Lung (tissue), 11 donors: ENCODE measurements at regions not wholly inside any gene's neighbourhood (a gene's known extent, or its start where the extent isn't known, plus 50 kb on each side); places are given as distances from the start of the nearest gene placed in this dataset.

Source experiments
- ATAC-seq: fragments of 200-7000 bp; cut with Tn5 transposase; one replicate; pipeline ENCODE4 v1.9.1; 2020; ENCODE audit warnings: moderate number of reproducible peaks; ENCODE audit not compliant: insufficient read depth, low FRiP score
- DNase-seq, 3 donors: peaks; one replicate each; pipeline ENCODE4 v3.0.0-alpha.2; 2013 to 2017
- H3K27ac ChIP-seq, 2 donors: one replicate each; pipeline ENCODE4 v1.5.1; 2013; ENCODE audit warnings: mild to moderate bottlenecking in 2 of 2, moderate library complexity in 2 of 2, control low read depth in 1 of 2, inconsistent platforms in 1 of 2, low read depth in 1 of 2, low read length in 1 of 2
- H3K27me3 ChIP-seq, 3 donors: one replicate each; pipeline ENCODE4 v1.5.1; 2013; ENCODE audit warnings: low read length in 2 of 3; ENCODE audit not compliant: control insufficient read depth in 3 of 3, insufficient read depth in 3 of 3
- H3K36me3 ChIP-seq, 4 donors: one replicate each; pipeline ENCODE4 v1.5.1; 2013; ENCODE audit warnings: low read length in 4 of 4, mild to moderate bottlenecking in 1 of 4, moderate library complexity in 1 of 4; ENCODE audit not compliant: control insufficient read depth in 4 of 4, insufficient read depth in 4 of 4
- H3K4me1 ChIP-seq, 5 donors: one replicate each; pipeline ENCODE4 v1.5.1; 2013; ENCODE audit warnings: low read length in 5 of 5, mild to moderate bottlenecking in 2 of 5, moderate library complexity in 1 of 5; ENCODE audit not compliant: control insufficient read depth in 5 of 5, insufficient read depth in 5 of 5
- H3K4me3 ChIP-seq: one replicate; pipeline ENCODE4 v1.5.1; 2013; ENCODE audit warnings: mild to moderate bottlenecking, control low read depth, moderate library complexity
- H3K9ac ChIP-seq, 2 donors: one replicate each; pipeline ENCODE4 v1.5.1; 2013; ENCODE audit warnings: low read length in 2 of 2, control low read depth in 1 of 2; ENCODE audit not compliant: insufficient read depth in 1 of 2
- H3K9me3 ChIP-seq, 4 donors: one replicate each; pipeline ENCODE4 v1.5.1; 2013; ENCODE audit warnings: low read length in 3 of 4, mild to moderate bottlenecking in 1 of 4, moderate library complexity in 1 of 4; ENCODE audit not compliant: control insufficient read depth in 4 of 4, insufficient read depth in 3 of 4
- WGBS, 2 donors: extraction: QIAGEN DNeasy Blood & Tissue Kit; methylation state at CpG; one replicate each; pipeline ENCODE4 v1.1.7; 2013; 5-methylcytosine and 5-hydroxymethylcytosine counted together
- TF ChIP-seq, protein P1 (sequence below): IDR thresholded peaks from 2 replicates; pipeline ENCODE4 v1.5.1; 2012; ENCODE audit warnings: mild to moderate bottlenecking; ENCODE audit errors: control extremely low read depth, extremely low read depth
- donor health status: control.
- donor health status: control.
- donor health status: Bipolar disorder and iron deficiency.
- donor health status: healthy.
- donor health status: DM: yes; HTN: yes; CAD: no.

DNA sequence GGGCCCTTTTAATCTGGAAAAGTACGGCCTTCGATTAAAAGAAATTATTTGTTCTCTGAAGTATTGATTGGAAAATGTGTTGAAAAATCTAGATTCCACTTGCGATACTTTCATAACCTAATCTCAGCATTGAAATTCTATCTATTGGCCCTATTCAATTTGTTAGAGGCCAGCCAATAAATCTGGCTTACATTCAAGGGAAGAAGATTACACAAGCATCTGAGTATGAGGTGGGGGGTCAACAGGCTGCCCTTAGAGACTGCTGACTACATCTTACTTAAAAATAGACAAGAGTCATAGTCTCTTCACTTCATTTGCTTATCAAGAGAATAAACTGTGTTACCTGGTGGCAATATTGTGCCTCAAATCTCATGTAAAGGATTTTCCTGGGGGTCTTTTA is 248.0 kb upstream of the KCNIP4 start:
- Histone ChIP-seq H3K27ac (no peak overlapping the region), H3K4me1 (no peaks in the 10 kb centered on the region), H3K4me3 (no peak overlapping the region), H3K9ac (no peak overlapping the region), H3K27me3 (no peaks in the 10 kb centered on the region), H3K36me3 (no peaks in the 10 kb centered on the region), H3K9me3 (peaks cover 0 to 3% (median 0%) of the 10 kb centered on the region in 4 donors)
- no peak for DNase-seq
- WGBS, 2 donors: 90 to 91% methylated on average over 3 of the region's 3 CpGs
- TF ChIP-seq, protein P1, sequence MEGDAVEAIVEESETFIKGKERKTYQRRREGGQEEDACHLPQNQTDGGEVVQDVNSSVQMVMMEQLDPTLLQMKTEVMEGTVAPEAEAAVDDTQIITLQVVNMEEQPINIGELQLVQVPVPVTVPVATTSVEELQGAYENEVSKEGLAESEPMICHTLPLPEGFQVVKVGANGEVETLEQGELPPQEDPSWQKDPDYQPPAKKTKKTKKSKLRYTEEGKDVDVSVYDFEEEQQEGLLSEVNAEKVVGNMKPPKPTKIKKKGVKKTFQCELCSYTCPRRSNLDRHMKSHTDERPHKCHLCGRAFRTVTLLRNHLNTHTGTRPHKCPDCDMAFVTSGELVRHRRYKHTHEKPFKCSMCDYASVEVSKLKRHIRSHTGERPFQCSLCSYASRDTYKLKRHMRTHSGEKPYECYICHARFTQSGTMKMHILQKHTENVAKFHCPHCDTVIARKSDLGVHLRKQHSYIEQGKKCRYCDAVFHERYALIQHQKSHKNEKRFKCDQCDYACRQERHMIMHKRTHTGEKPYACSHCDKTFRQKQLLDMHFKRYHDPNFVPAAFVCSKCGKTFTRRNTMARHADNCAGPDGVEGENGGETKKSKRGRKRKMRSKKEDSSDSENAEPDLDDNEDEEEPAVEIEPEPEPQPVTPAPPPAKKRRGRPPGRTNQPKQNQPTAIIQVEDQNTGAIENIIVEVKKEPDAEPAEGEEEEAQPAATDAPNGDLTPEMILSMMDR: no peak
- no peak for ATAC-seq

DNA sequence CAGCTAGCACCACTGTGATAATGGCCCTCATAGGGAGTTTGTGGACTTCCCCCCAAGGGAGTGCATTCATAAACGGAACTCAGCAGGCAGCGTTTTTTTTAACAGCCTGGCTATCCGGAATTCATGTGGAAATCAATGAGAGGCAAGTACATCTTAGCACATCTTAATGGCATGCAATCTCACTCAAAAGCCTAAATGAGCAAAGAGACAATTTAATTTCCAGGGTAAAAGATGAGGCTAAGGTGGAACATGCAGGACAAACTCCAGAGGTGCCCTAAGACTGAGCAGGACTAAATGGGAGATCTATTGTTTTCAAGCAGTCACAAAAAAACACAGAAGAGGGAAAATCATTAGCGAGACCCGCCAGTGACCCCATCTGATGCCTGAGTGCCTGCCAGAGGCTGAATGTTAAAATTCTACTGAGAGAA is 243.5 kb upstream of the KCNIP4 start:
- TF ChIP-seq, protein P1: no peak
- Histone ChIP-seq H3K9ac (no peak overlapping the region), H3K27ac (no peak overlapping the region), H3K27me3 (no peaks in the 10 kb centered on the region), H3K4me3 (no peak overlapping the region), H3K4me1 (no peaks in the 10 kb centered on the region), H3K36me3 (no peaks in the 10 kb centered on the region), H3K9me3 (peaks cover 0 to 3% (median 0%) of the 10 kb centered on the region in 4 donors)
- ATAC-seq: no peak
- 13% methylated on average over 5 of the region's 5 CpGs for WGBS, 2 donors
- no peak for DNase-seq

GRCh38 chr4:22191565-22191964 is 243.0 kb upstream of the KCNIP4 start:
- TF ChIP-seq, protein P1: no peak
- Histone ChIP-seq H3K9ac (no peak overlapping the region), H3K36me3 (no peaks in the 10 kb centered on the region), H3K4me1 (no peaks in the 10 kb centered on the region), H3K27me3 (no peaks in the 10 kb centered on the region), H3K27ac (no peak overlapping the region), H3K4me3 (no peak overlapping the region), H3K9me3 (peaks cover 0 to 3% (median 0%) of the 10 kb centered on the region in 4 donors)
- no peak for ATAC-seq
- 63 to 64% methylated on average over 2 of the region's 2 CpGs for WGBS, 2 donors
- DNase-seq: no peak

GRCh38 chr4:22190855-22191254 is 242.3 kb upstream of the KCNIP4 start:
- H3K9me3 ChIP-seq: no peaks in the 10 kb centered on the region
- H3K27ac ChIP-seq: no peak overlapping the region
- H3K9ac ChIP-seq: no peak overlapping the region
- no peaks in the 10 kb centered on the region for H3K27me3 ChIP-seq
- no peaks in the 10 kb centered on the region for H3K36me3 ChIP-seq
- no peak for DNase-seq
- no peak overlapping the region for H3K4me3 ChIP-seq
- H3K4me1 ChIP-seq: no peaks in the 10 kb centered on the region
- WGBS, 2 donors: 69 to 96% methylated on average over 1 of the region's 1 CpG
- peak; percentile 34 for ATAC-seq
- TF ChIP-seq, protein P1: no peak
